ENCODE measurements at regions not wholly inside any gene's neighbourhood (a gene's known extent, or its start where the extent isn't known, plus 50 kb on each side); places are given as distances from the start of the nearest gene placed in this dataset.

DNA sequence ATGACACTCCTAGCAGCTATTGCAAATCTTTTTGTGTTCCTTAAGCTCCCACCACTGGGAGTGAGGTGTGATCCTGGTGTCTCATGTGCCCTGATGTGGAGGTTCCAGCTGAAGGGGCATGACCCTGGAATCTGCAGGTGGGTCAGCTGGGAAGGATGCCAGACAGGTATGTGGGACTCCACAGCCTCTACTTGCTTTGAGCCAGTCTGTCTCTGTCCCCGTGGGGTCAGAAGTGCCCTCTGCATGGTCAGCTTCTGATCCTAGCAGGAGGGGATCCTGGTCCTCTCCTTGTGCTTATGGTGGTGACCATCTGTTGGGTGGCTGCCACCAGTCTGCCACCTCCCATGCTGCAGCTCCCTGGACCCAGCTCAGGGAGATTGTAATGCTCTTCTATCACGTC lies 51.1 kb upstream of the COMTD1 start:
- no peak overlapping the region for H3K4me3 Mint-ChIP-seq

More for the DNA sequence above, 51.1 kb upstream of the COMTD1 start:
- no peaks in the 10 kb centered on the region for H3K9me3 Mint-ChIP-seq
- no peaks in the 10 kb centered on the region for H3K36me3 Mint-ChIP-seq (ENCODE audit: low read depth)
- H3K27ac Mint-ChIP-seq: no peak overlapping the region
- ATAC-seq (no peak), DNase-seq (no peak)
- H3K4me1 Mint-ChIP-seq: no peaks in the 10 kb centered on the region
- H3K27me3 Mint-ChIP-seq: peaks cover 19% of the 10 kb centered on the region
